ENCODE measurements at regions not wholly inside any gene's neighbourhood (a gene's known extent, or its start where the extent isn't known, plus 50 kb on each side); places are given as distances from the start of the nearest gene placed in this dataset.

DNA sequence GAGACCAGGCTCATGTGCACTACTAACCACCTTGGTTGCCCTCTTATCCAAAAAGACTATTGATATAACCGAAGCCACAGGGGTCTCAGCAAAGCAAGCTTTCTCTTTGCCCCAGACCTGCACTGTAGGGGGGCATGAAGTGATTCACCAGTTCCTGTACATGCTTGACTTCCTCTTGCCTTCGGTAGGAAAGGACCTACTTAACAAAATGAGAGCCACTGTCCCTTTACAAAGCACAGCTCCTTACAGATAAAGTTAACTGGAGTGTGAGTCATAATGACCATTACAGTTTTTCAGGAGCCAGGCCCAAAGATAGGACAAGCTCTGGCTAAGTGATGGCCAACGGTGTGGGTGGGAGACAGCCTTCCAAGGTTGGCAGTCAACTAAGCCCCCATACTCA lies 622.0 kb upstream of the TSPY4 start:
- TF ChIP-seq POLR2AphosphoS5 (IDR thresholded peaks at IDR 0.05) (no peak), EP300 (IDR thresholded peaks at IDR 0.05) (no peak)
- TF ChIP-seq, protein P1, sequence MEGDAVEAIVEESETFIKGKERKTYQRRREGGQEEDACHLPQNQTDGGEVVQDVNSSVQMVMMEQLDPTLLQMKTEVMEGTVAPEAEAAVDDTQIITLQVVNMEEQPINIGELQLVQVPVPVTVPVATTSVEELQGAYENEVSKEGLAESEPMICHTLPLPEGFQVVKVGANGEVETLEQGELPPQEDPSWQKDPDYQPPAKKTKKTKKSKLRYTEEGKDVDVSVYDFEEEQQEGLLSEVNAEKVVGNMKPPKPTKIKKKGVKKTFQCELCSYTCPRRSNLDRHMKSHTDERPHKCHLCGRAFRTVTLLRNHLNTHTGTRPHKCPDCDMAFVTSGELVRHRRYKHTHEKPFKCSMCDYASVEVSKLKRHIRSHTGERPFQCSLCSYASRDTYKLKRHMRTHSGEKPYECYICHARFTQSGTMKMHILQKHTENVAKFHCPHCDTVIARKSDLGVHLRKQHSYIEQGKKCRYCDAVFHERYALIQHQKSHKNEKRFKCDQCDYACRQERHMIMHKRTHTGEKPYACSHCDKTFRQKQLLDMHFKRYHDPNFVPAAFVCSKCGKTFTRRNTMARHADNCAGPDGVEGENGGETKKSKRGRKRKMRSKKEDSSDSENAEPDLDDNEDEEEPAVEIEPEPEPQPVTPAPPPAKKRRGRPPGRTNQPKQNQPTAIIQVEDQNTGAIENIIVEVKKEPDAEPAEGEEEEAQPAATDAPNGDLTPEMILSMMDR (IDR thresholded peaks at IDR 0.05), result no peak
